GM23338 (cell line): ENCODE measurements at regions not wholly inside any gene's neighbourhood (a gene's known extent, or its start where the extent isn't known, plus 50 kb on each side); places are given as distances from the start of the nearest gene placed in this dataset.

Experiments used
- CTCF ChIP-seq, 2 experiments: fragments of 200-600 bp in 1 of 2; sonication (generic) in 1 of 2; conservative IDR thresholded peaks; 2 replicates each; pipeline versions ENCODE4 v1.5.1 to v1.6.1; 2016 to 2017; ENCODE audit warnings: antibody characterized with exemption in 2 of 2, low read depth in 2 of 2, mild to moderate bottlenecking in 2 of 2, moderate library complexity in 1 of 2
- REST ChIP-seq: IDR thresholded peaks from one replicate; pipeline ENCODE4 v1.6.1; 2018; ENCODE audit warnings: antibody characterized with exemption; ENCODE audit not compliant: unreplicated experiment

- TF ChIP-seq REST (no peak), CTCF (conservative IDR thresholded peaks at IDR 0.05; ENCODE audit: low read depth in 2 of 2) (no peak)
These were observed 155.1 kb downstream of the C16orf95 start for GRCh38 chr16:87161822-87162676.
